Effector memory CD4-positive, alpha-beta T cell (primary cell): ENCODE measurements at regions not wholly inside any gene's neighbourhood (a gene's known extent, or its start where the extent isn't known, plus 50 kb on each side); places are given as distances from the start of the nearest gene placed in this dataset.

Source experiments
- DNase-seq, 3 donors: peaks; one replicate each; pipeline ENCODE4 v3.0.0-alpha.2; 2020
- H3K27ac ChIP-seq: 2 replicates; pipeline ENCODE4 v1.7.0; 2013; ENCODE audit warnings: mild to moderate bottlenecking, low read length, moderate library complexity; ENCODE audit not compliant: insufficient read depth, poor library complexity, severe bottlenecking
- H3K27me3 ChIP-seq: replicated peaks from 2 replicates; pipeline ENCODE4 v1.7.0; 2013; ENCODE audit warnings: mild to moderate bottlenecking, low read length; ENCODE audit not compliant: insufficient read depth, control insufficient read depth, poor library complexity, severe bottlenecking
- H3K36me3 ChIP-seq: 2 replicates; pipeline ENCODE4 v1.7.0; 2013; ENCODE audit warnings: mild to moderate bottlenecking, low read length, moderate library complexity; ENCODE audit not compliant: control insufficient read depth, insufficient read depth
- H3K4me1 ChIP-seq: 2 replicates; pipeline ENCODE4 v1.7.0; 2013; ENCODE audit warnings: low read length, mild to moderate bottlenecking; ENCODE audit not compliant: control insufficient read depth, insufficient read depth, poor library complexity, severe bottlenecking
- H3K4me3 ChIP-seq: 2 replicates; pipeline ENCODE4 v1.7.0; 2013; ENCODE audit warnings: low read length, low read depth, mild to moderate bottlenecking; ENCODE audit not compliant: insufficient read depth, poor library complexity, severe bottlenecking
- H3K9me3 ChIP-seq: 2 replicates; pipeline ENCODE4 v1.7.0; 2013; ENCODE audit warnings: mild to moderate bottlenecking, low read length, moderate library complexity; ENCODE audit not compliant: control insufficient read depth

DNA sequence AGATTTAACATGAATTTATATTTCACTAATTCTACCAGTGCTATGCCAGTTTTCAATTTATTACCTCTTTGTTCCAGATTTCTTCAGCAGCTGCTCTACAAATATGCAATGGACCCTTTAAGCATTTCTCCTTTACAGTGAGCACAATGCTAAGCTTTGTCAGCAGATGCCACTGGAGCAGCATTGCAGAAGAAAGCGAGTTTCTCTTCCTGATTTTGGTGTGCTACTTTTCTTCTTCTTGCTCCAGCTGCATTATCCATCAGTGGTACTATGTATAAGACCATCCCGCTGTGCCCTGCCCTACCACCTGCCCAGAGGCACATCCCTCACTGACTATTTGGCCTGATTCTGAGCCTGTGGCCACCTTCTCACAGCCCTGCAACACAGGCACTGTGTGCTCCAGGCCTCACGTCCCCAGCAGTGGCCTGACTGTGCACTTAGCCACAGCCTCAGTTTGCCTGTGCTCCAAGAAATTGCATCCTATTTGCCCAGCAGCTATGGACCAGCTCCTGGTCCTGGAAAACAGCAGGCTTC is 84.1 kb downstream of the TNFAIP3 start:
- DNase-seq = no peak
- no peaks in the 10 kb centered on the region for H3K36me3 ChIP-seq
- H3K4me3 ChIP-seq = no peak overlapping the region
- no peaks in the 10 kb centered on the region for H3K27me3 ChIP-seq
- no peaks in the 10 kb centered on the region for H3K9me3 ChIP-seq
- H3K4me1 ChIP-seq = peaks cover 4% of the 10 kb centered on the region
- no peak overlapping the region for H3K27ac ChIP-seq

DNA sequence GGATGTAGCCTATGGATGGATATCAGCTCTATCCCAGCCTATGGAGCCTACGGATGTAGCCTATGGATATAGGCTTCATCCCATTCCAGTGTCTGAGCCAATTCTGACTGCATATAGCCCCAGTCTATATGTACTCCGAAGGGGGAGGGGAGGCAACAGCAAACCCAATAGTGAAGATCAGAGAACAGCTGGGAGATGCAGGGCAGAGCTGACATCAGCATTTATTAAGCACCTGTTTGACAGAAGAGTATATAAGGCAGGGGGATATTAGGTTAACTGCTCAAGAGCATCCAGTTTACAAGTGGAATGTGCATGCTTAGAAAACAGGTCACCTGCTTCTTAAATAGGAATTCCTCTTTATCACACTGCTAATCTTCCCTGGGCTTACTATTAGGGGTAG is 85.2 kb downstream of the TNFAIP3 start:
- H3K27ac ChIP-seq = no peak overlapping the region
- H3K27me3 ChIP-seq = no peaks in the 10 kb centered on the region
- no peak overlapping the region for H3K4me3 ChIP-seq
- no peaks in the 10 kb centered on the region for H3K36me3 ChIP-seq
- DNase-seq = no peak
- H3K9me3 ChIP-seq = no peaks in the 10 kb centered on the region
- H3K4me1 ChIP-seq = peaks cover 4% of the 10 kb centered on the region

DNA sequence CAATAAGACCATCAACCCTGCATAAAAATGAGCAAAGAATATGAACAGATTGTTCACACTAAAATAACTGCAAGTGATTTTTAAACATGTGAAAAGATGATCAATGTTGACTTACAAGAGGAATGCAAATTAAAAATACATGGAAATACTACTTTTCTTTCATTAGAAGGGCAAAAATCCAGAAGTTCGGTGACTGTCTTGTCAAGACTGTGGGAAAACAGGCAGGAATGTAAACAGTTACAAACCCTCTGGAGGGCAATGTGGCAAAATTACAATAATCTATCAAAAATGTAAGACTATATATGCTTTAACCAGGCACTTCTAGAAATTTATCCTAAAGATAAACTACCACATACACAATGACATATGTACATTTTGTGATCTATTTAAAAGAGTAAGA is 86.7 kb downstream of the TNFAIP3 start:
- Histone ChIP-seq H3K4me3 (no peak overlapping the region), H3K4me1 (peaks cover 4% of the 10 kb centered on the region), H3K9me3 (no peaks in the 10 kb centered on the region), H3K27ac (no peak overlapping the region), H3K36me3 (no peaks in the 10 kb centered on the region), H3K27me3 (no peaks in the 10 kb centered on the region)
- DNase-seq = no peak

DNA sequence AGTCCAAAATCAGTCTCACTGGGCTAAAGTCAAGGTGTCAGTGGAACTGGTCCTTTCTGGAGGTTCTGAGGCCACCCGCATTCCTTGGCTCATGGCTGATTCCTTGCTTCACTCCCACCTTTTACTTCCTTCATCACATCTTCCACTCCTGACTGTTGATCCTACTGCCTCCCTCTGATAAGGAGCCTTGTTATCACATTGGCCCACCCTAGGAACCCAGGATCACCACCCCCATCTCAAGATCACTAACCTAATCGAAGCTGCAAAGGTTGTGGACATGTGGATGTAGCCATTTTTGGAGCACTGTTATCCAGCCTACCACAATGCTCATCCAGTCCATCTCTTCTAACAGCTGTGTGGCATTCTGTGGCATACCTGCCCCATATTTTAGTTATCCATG is 87.2 kb downstream of the TNFAIP3 start:
- H3K9me3 ChIP-seq = no peaks in the 10 kb centered on the region
- DNase-seq = no peak
- H3K27me3 ChIP-seq = no peaks in the 10 kb centered on the region
- H3K4me1 ChIP-seq = peaks cover 4% of the 10 kb centered on the region
- H3K4me3 ChIP-seq = no peak overlapping the region
- H3K27ac ChIP-seq = no peak overlapping the region
- no peaks in the 10 kb centered on the region for H3K36me3 ChIP-seq

DNA sequence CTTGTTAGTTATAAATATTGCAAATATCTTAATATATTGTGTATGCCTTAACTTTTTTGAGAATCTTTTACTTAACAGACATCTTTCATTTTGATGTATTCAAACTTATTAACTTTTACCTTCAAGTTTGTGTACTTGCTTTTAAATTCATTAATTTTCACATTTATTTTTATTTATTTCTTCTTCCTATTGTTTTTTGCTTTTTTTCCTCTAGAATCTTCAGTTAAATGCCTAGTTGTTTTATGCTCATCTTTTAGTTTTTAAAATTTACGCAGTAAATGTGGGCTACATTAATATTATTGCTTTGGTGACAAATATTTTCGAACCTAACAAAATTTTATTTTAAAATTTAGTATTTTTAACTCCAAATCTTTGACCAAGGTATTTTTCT is 89.0 kb downstream of the TNFAIP3 start:
- H3K4me1 ChIP-seq = no peaks in the 10 kb centered on the region
- H3K27ac ChIP-seq = no peak overlapping the region
- H3K27me3 ChIP-seq = no peaks in the 10 kb centered on the region
- H3K4me3 ChIP-seq = no peak overlapping the region
- H3K36me3 ChIP-seq = no peaks in the 10 kb centered on the region
- no peaks in the 10 kb centered on the region for H3K9me3 ChIP-seq
- DNase-seq = no peak

DNA sequence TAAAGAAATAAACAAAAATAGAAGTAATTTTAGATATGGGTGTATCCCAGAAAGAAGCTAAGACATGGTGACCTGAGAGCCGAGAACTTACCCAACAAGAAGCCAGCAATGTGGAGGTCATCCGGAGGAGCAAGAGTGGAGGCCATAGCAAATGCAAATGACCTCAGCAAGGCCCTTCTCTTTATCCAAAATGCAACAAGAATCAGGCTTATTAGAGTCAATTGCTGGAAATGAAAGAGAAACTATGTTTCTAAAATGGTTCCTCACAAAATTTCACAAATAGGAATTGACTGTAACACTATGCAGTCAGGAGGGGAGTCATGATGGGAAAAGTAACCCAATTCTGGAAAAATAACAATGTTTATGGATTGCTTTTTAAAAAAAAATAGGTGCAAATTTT is 90.4 kb downstream of the TNFAIP3 start:
- DNase-seq = no peak
- Histone ChIP-seq H3K36me3 (no peaks in the 10 kb centered on the region), H3K4me1 (no peaks in the 10 kb centered on the region), H3K4me3 (no peak overlapping the region), H3K9me3 (no peaks in the 10 kb centered on the region), H3K27ac (no peak overlapping the region), H3K27me3 (no peaks in the 10 kb centered on the region)

DNA sequence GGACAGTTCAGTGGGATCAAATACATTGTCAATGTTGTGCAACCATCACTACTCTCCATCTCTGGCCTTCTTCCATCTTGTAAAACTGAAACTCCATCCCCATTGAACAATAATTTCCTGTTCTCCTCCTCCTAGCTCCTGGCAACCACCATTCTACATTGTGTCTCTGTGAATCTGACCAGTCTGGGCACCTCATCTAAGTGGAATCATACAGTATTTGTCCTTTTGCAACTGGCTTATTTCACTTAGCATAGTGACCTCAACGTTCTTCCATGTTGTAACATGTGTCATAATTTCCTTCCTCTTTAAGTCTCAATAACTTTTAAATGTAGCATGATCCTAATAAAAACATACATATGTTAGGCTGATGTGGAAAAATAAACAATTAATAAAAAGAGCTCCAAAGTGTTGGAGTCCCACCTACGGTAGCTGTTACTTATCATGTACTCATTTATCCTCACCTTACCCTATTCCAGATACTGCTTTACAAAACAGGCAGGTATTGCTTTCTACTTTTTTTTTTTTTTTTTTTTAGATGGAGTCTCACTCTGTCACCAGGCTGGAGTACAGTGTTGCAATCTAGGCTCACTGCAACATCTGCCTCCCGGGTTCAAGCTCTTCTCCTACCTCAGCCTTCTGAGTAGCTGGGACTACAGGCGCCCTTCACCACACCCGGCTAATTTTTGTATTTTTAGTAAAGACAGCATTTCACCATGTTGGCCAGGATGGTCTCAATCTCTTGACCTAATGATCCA is 91.9 kb downstream of the TNFAIP3 start:
- no peak overlapping the region for H3K27ac ChIP-seq
- no peak for DNase-seq
- no peaks in the 10 kb centered on the region for H3K27me3 ChIP-seq
- H3K4me1 ChIP-seq = no peaks in the 10 kb centered on the region
- H3K36me3 ChIP-seq = no peaks in the 10 kb centered on the region
- no peaks in the 10 kb centered on the region for H3K9me3 ChIP-seq
- no peak overlapping the region for H3K4me3 ChIP-seq

DNA sequence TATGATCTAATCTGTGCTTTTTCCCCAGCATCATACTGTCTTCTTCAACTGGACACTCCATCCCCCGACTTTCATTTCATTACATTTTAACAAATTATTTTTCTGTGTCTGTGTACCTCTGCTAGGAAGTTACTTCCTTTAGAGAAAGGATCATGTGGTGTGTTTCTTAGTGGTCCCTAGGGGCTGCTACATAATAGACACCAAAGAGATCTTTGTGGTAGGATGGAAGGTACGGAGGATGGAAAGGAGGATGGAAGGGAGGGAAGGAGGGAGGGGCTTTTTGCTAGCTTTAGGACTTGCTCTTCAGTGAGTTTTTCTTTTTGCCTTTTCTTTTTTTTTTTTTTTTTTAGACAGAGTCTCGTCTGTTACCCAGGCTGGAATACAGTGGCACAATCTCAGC is 95.7 kb downstream of the TNFAIP3 start:
- Histone ChIP-seq H3K27ac (no peak overlapping the region), H3K4me1 (no peaks in the 10 kb centered on the region)
- DNase-seq = no peak

DNA sequence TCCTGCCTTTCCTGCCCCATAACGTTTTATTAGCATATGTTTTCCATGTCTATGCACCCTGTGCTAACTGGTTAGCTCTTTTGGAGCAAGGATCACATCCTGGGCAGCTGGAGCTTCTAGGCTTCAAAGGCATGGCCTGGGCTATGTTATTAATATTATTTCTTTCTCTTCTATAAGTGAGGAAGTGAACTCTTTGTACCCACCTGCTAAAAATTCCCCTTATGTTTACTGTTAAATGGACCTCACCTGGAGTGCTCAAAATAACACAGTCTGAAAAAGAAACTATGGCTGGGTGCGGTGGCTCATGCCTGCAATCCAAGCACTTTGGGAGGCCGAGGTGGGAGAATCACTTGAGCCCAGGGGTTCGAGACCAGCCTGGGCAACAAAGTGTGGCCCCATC is 97.8 kb downstream of the TNFAIP3 start:
- peaks cover 6% of the 10 kb centered on the region for H3K4me1 ChIP-seq
- no peaks in the 10 kb centered on the region for H3K36me3 ChIP-seq
- DNase-seq = no peak

More for the DNA sequence above, 95.7 kb downstream of the TNFAIP3 start:
- Histone ChIP-seq H3K36me3 (no peaks in the 10 kb centered on the region), H3K9me3 (no peaks in the 10 kb centered on the region), H3K4me3 (no peak overlapping the region), H3K27me3 (no peaks in the 10 kb centered on the region)

DNA sequence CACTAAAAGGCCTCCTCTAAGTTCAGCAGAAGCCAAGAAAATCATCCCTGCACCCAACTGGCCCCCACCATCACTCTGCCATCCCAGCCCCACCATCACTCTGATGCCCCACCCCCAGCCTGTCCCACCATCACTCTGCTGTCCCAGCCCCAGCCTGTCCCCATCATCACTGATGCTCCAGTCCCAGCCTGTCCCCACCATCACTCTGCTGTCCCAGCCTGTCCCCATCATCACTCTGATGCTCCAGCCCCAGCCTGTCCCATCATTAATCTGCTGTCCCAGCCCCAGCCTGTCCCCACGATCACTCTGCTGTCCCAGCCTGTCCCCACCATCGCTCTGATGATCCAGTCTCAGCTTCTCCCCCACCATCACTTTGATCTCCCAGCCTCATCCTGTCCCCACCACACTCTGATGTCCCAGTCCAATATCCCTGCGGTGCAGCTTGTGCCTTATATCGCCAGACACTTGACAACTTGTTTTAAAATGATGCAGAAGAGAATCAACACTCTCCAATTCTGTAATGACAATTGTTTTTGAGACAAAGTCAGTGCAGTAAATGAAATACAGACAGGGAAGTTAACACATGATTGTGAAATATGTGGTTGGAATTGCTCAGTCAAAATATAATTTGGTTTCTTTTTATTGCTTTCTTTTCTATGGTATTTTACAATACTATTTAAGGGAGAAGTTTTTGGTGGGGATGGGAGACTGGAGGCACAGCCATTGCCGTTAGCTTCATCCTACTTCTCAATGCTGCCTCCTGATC is 100.8 kb downstream of the TNFAIP3 start:
- DNase-seq = no peak
- Histone ChIP-seq H3K4me1 (peaks cover 6% of the 10 kb centered on the region), H3K36me3 (no peaks in the 10 kb centered on the region), H3K9me3 (no peaks in the 10 kb centered on the region), H3K4me3 (no peak overlapping the region), H3K27ac (no peak overlapping the region), H3K27me3 (no peaks in the 10 kb centered on the region)

More for the DNA sequence above, 97.8 kb downstream of the TNFAIP3 start:
- Histone ChIP-seq H3K27ac (no peak overlapping the region), H3K27me3 (no peaks in the 10 kb centered on the region), H3K9me3 (no peaks in the 10 kb centered on the region), H3K4me3 (no peak overlapping the region)
